Spleen (tissue), 7 donors: ENCODE measurements at regions not wholly inside any gene's neighbourhood (a gene's known extent, or its start where the extent isn't known, plus 50 kb on each side); places are given as distances from the start of the nearest gene placed in this dataset.

Experiments used
- POLR2A ChIP-seq, 3 donors: fragments of 450-650 bp; IDR thresholded peaks; one replicate each; pipeline ENCODE4 v1.5.1; 2017; ENCODE audit warnings: antibody characterized with exemption in 3 of 3, mild to moderate bottlenecking in 1 of 3
- POLR2AphosphoS5 ChIP-seq, 3 donors: sonication (generic); formaldehyde crosslinking; IDR thresholded peaks; one replicate each; pipeline ENCODE4 v1.5.1; 2017; ENCODE audit warnings: antibody characterized with exemption in 3 of 3
- TF ChIP-seq, protein P1 (sequence below), 11 experiments: fragments of 200-600 bp in 7 of 11; fragments of 450-650 bp in 4 of 11; sonication (generic) in 4 of 11; IDR thresholded peaks in 8 of 11; conservative IDR thresholded peaks in 3 of 11; 1 replicate in 7 of 11; 2 replicates in 4 of 11; pipeline versions ENCODE4 v1.4.0 to v1.8.0; 2016 to 2021; ENCODE audit warnings: antibody characterized with exemption in 11 of 11, inconsistent platforms in 4 of 11, mild to moderate bottlenecking in 1 of 11
- donor health status: DM: no; HTN: no; CAD: no; lungs with moderate emphysema.
- donor health status: DM: no; HTN: no; CAD: no.
- donor health status: DM: no; HTN: no; CAD: no.

DNA sequence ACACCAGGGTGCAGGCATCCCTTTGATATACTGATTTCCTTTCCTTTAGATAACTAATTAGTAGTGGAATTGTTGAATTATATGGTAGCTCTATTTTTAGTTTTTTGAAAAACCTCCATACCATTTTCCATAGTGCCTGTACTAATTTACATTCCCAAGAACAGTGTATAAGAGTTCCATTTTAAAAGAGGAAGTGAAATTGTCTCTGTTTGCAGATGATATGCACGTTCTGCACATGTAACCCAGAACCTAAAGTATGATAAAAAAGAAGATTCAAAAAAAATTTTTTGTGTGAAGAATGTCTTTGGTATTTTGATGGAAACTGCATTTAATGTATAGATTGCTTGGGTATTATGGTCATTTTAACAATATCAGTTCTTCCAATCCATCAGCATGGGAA lies 424.0 kb upstream of the CCNH start:
- TF ChIP-seq POLR2A (IDR thresholded peaks at IDR 0.05) (no peak), POLR2AphosphoS5 (IDR thresholded peaks at IDR 0.05) (no peak)
- TF ChIP-seq, protein P1, sequence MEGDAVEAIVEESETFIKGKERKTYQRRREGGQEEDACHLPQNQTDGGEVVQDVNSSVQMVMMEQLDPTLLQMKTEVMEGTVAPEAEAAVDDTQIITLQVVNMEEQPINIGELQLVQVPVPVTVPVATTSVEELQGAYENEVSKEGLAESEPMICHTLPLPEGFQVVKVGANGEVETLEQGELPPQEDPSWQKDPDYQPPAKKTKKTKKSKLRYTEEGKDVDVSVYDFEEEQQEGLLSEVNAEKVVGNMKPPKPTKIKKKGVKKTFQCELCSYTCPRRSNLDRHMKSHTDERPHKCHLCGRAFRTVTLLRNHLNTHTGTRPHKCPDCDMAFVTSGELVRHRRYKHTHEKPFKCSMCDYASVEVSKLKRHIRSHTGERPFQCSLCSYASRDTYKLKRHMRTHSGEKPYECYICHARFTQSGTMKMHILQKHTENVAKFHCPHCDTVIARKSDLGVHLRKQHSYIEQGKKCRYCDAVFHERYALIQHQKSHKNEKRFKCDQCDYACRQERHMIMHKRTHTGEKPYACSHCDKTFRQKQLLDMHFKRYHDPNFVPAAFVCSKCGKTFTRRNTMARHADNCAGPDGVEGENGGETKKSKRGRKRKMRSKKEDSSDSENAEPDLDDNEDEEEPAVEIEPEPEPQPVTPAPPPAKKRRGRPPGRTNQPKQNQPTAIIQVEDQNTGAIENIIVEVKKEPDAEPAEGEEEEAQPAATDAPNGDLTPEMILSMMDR (IDR thresholded peaks at IDR 0.05 in 8 of 11, conservative IDR thresholded peaks at IDR 0.05 in 3 of 11): no peak
